ENCODE measurements at regions not wholly inside any gene's neighbourhood (a gene's known extent, or its start where the extent isn't known, plus 50 kb on each side); places are given as distances from the start of the nearest gene placed in this dataset.

- ATAC-seq (no peak), DNase-seq (no peak)
- intact Hi-C loops (cut with DNase I, micrococcal nuclease) = no loop called here
Measured at GRCh38 chr18:75115514-75115913, 93.4 kb downstream of the PTGR3 start.
